Pancreas (tissue), 10 donors: ENCODE measurements at regions not wholly inside any gene's neighbourhood (a gene's known extent, or its start where the extent isn't known, plus 50 kb on each side); places are given as distances from the start of the nearest gene placed in this dataset.

Experiments
- ATAC-seq, 4 donors: fragments of 200-7000 bp; cut with Tn5 transposase; one replicate each; pipeline versions ENCODE4 v1.8.0 to v1.9.1; 2020; ENCODE audit warnings: mild to moderate bottlenecking in 4 of 4, moderate library complexity in 4 of 4
- DNase-seq, 6 donors: peaks; one replicate each; pipeline ENCODE4 v3.0.0-alpha.2; 2020
- FAIRE-seq: peaks from 2 replicates; lab custom pipeline; 2012; peaks lifted over from hg19 to GRCh38; lab: Jason Lieb, UNC
- H3K27ac ChIP-seq, 4 donors: fragments of 200-600 bp; sonication (generic); 1 replicate in 3 of 4; 2 replicates in 1 of 4; pipeline versions ENCODE4 v1.5.0 to v1.8.0; 2020
- H3K27me3 ChIP-seq, 4 donors: fragments of 200-600 bp; one replicate each; pipeline ENCODE4 v1.8.0; 2021
- H3K36me3 ChIP-seq, 3 donors: fragments of 200-600 bp; sonication (generic) in 1 of 3; one replicate each; pipeline versions ENCODE4 v1.5.0 to v1.8.0; 2020 to 2021
- H3K4me1 ChIP-seq, 3 donors: fragments of 200-600 bp; one replicate each; pipeline ENCODE4 v1.8.0; 2021
- H3K4me3 ChIP-seq, 4 donors: fragments of 200-600 bp; sonication (generic) in 2 of 4; one replicate each; pipeline versions ENCODE4 v1.5.0 to v1.8.0; 2020 to 2021
- H3K9me3 ChIP-seq, 4 donors: fragments of 200-600 bp; one replicate each; pipeline ENCODE4 v1.8.0; 2021
- WGBS, 2 donors: extraction: QIAGEN DNeasy Blood & Tissue Kit; methylation state at CpG; one replicate each; pipeline ENCODE4 v1.1.7; 2013; 5-methylcytosine and 5-hydroxymethylcytosine counted together
- intact Hi-C, 3 donors: fragments of 100-400 bp; cut with DNase I; formaldehyde crosslinking; loops; one replicate each; pipeline versions ENCODE4 v1.11.1 to v1.14.2; 2022
- TF ChIP-seq, protein P1 (sequence below), 4 donors: fragments of 200-600 bp; sonication (generic) in 3 of 4; IDR thresholded peaks; one replicate each; pipeline versions ENCODE4 v1.5.0 to v1.8.0; 2021; ENCODE audit warnings: antibody characterized with exemption in 4 of 4
- donor health status: healthy with polysubstance abuse.
- donor health status: DM: no; HTN: no; CAD: no; lungs with moderate emphysema.
- donor health status: DM: no; HTN: no; CAD: no.
- donor health status: control.
- donor health status: control.
- donor health status: Bipolar disorder and iron deficiency.
- donor health status: DM: yes; HTN: yes; CAD: no.
- donor health status: DM: no; HTN: no; CAD: no.
- donor health status: DM: no; HTN: no; CAD: no.
- donor health status: DM: yes; HTN: yes; CAD: no.

DNA sequence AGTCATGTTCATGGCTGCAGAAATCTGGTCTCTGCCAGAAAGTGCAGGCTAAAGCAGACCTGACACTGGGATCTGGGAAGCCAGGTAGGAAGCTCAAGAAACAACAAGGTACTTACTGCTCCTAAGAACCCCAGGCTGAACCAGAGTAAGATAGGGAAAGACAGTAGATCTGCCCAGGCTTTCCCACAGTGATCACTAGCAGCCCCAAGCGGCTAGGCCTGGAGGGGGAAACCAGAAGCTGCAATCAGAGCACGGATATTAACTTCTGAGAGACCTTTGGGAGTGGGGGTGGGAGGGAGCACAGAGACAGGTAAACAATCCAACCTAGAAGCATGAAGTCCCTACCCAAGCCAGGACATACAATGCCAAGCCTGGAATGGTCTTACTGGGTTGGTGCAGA lies 135.2 kb upstream of the C11orf58 start:
- Histone ChIP-seq H3K9me3 (no peaks in the 10 kb centered on the region), H3K27ac (peak overlapping the region; percentile 73 to 90 (median 86)), H3K4me3 (peak overlapping the region in 1 of 4 donors; percentile 67), H3K27me3 (no peaks in the 10 kb centered on the region), H3K4me1 (no peaks in the 10 kb centered on the region), H3K36me3 (no peaks in the 10 kb centered on the region)
- TF ChIP-seq, protein P1, sequence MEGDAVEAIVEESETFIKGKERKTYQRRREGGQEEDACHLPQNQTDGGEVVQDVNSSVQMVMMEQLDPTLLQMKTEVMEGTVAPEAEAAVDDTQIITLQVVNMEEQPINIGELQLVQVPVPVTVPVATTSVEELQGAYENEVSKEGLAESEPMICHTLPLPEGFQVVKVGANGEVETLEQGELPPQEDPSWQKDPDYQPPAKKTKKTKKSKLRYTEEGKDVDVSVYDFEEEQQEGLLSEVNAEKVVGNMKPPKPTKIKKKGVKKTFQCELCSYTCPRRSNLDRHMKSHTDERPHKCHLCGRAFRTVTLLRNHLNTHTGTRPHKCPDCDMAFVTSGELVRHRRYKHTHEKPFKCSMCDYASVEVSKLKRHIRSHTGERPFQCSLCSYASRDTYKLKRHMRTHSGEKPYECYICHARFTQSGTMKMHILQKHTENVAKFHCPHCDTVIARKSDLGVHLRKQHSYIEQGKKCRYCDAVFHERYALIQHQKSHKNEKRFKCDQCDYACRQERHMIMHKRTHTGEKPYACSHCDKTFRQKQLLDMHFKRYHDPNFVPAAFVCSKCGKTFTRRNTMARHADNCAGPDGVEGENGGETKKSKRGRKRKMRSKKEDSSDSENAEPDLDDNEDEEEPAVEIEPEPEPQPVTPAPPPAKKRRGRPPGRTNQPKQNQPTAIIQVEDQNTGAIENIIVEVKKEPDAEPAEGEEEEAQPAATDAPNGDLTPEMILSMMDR (IDR thresholded peaks at IDR 0.05) = no peak
- intact Hi-C loops = loop anchor here in 1 of 3 donors (10.0 kb wide), 1 partner anchor 948 kb away; no protein-coding TSS in a partner anchor
- 56 to 65% methylated on average over 2 of the region's 2 CpGs for WGBS, 2 donors
- FAIRE-seq (no peak), ATAC-seq (no peak), DNase-seq (peak in 1 of 6 donors; percentile 26)

DNA sequence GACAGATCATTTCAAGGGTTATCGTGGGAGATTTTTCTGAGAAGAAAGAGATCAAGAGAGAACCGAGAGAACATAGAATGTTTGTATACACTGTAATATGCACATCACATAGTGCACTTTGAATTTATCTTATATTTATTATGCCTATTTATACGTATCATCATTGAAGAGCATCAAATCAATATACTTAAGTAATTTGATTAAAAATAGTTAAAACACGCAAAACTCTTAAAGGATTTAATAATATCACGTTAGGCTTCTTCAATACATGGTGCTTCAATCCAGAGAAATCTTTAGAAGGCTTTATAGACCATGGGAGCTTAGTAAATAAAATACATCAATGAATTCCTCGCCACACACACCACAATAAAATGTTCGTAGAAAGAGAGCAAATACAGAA lies 139.5 kb upstream of the C11orf58 start:
- Histone ChIP-seq H3K27me3 (no peaks in the 10 kb centered on the region), H3K4me3 (no peak overlapping the region), H3K27ac (no peak overlapping the region), H3K9me3 (no peaks in the 10 kb centered on the region), H3K4me1 (peaks cover 0 to 4% (median 0%) of the 10 kb centered on the region in 3 donors), H3K36me3 (no peaks in the 10 kb centered on the region)
- ATAC-seq = no peak
- no peak for FAIRE-seq
- 87 to 92% methylated on average over 7 of the region's 7 CpGs for WGBS, 2 donors
- intact Hi-C loops = no loop called here
- no peak for DNase-seq
- TF ChIP-seq, protein P1 (IDR thresholded peaks at IDR 0.05) = no peak

DNA sequence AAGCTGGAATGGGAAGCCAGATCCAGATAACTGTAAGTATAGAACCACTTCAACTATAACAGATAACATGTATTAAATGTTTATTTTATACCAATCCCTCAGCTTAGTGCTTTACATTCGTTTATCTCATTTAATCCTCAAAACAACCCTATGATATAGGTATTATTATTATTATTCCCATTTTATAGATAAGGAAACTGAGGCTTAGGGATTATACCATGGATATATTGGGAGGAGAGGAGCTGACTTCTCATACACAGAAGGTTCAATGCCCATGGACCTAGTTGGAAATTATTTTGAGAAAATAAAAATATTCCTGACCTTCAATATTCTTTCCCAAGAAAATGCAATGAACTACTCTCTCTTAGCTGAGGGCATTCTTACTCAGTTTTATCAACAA lies 140.4 kb upstream of the C11orf58 start:
- ATAC-seq (no peak), DNase-seq (no peak), FAIRE-seq (no peak)
- Histone ChIP-seq H3K4me1 (peaks cover 0 to 4% (median 0%) of the 10 kb centered on the region in 3 donors), H3K36me3 (no peaks in the 10 kb centered on the region), H3K9me3 (no peaks in the 10 kb centered on the region), H3K27ac (no peak overlapping the region), H3K4me3 (no peak overlapping the region), H3K27me3 (no peaks in the 10 kb centered on the region)
- 38 to 55% methylated on average over 1 of the region's 1 CpG for WGBS, 2 donors
- TF ChIP-seq, protein P1 (IDR thresholded peaks at IDR 0.05) = no peak
- intact Hi-C loops = no loop called here

DNA sequence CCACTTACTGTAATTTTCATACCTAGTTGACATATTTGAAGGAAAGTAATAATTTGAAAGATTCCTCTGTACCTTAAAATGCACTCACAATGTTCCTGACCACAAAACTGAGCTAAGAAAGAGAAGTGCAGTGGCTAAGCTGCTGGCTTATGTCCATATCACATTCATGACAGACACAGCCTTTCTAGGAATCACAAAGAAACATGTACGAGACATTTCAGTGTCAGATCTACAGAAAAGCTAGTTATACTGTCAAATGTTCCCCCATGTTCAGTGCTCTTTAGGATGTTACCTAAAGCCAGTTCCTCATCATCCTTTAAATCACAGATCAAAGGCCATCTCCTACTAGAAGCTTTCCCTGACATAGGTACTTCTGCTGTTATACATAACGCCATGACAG lies 142.2 kb upstream of the C11orf58 start:
- no peaks in the 10 kb centered on the region for H3K9me3 ChIP-seq
- ATAC-seq (no peak), FAIRE-seq (no peak), DNase-seq (no peak)
- H3K4me3 ChIP-seq = no peak overlapping the region
- intact Hi-C loops = no loop called here
- no peaks in the 10 kb centered on the region for H3K36me3 ChIP-seq
- no peak overlapping the region for H3K27ac ChIP-seq
- H3K4me1 ChIP-seq = peaks cover 0 to 4% (median 0%) of the 10 kb centered on the region in 3 donors
- TF ChIP-seq, protein P1 (IDR thresholded peaks at IDR 0.05) = no peak
- H3K27me3 ChIP-seq = no peaks in the 10 kb centered on the region
- WGBS, 2 donors = 77 to 82% methylated on average over 2 of the region's 2 CpGs

DNA sequence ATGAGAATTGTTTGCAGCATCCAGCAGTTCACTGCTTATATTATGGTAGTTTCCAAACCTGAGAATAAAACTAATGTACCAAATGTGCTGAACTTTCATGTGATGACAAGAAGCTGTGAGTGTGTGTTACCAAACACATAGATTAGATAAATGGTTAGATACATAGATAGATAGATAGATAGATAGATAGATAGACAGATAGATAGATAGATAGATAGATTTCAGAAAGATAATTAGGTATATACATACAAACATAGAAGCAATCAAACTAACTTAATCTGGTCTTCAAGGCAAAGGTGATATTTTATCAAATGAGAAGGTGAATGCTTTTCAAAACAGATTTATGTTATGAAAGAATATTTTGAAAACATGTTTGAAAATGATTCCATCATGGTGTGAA lies 147.3 kb upstream of the C11orf58 start:
- intact Hi-C loops = no loop called here
- no peak for FAIRE-seq
- Histone ChIP-seq H3K27me3 (no peaks in the 10 kb centered on the region), H3K4me3 (no peak overlapping the region), H3K27ac (no peak overlapping the region), H3K36me3 (no peaks in the 10 kb centered on the region), H3K9me3 (no peaks in the 10 kb centered on the region), H3K4me1 (no peaks in the 10 kb centered on the region)
- DNase-seq = no peak
- TF ChIP-seq, protein P1 (IDR thresholded peaks at IDR 0.05) = no peak
- ATAC-seq = no peak
